HuH-7 (cell line): ENCODE measurements at regions not wholly inside any gene's neighbourhood (a gene's known extent, or its start where the extent isn't known, plus 50 kb on each side); places are given as distances from the start of the nearest gene placed in this dataset.
"Not testable (repeated sequence)": the region's sequence is repeated elsewhere in the genome, so short reads cannot be mapped to it uniquely, and the experiment has no call there.

ENCODE experiments used
- DNase-seq: peaks from one replicate; pipeline ENCODE4 v3.0.0; 2011; ENCODE audit warnings: low spot score

- DNase-seq: no peak
Observed at GRCh38 chr7:89401099-89401498, 605.6 kb upstream of the TEX47 start.

- no peak for DNase-seq
Observed at GRCh38 chr7:89401690-89402089, 606.2 kb upstream of the TEX47 start.

GRCh38 chr7:89451911-89452310 lies 656.4 kb upstream of the TEX47 start:
- no peak for DNase-seq

GRCh38 chr7:89456556-89456955 lies 661.0 kb upstream of the TEX47 start:
- DNase-seq: no peak

GRCh38 chr7:89458114-89458513 lies 662.6 kb upstream of the TEX47 start:
- no peak for DNase-seq

- DNase-seq: no peak
Observed at GRCh38 chr7:89474456-89474855, 678.9 kb upstream of the TEX47 start.

- DNase-seq: no peak
Observed at GRCh38 chr7:89477991-89478390, 676.3 kb upstream of the STEAP1 start.

- DNase-seq: no peak
Observed at GRCh38 chr7:89495704-89496103, 658.6 kb upstream of the STEAP1 start.

- DNase-seq: no peak
Observed at GRCh38 chr7:89500084-89500483, 654.2 kb upstream of the STEAP1 start.

- DNase-seq: no peak
Observed at GRCh38 chr7:89503281-89503680, 651.0 kb upstream of the STEAP1 start.

GRCh38 chr7:89507034-89507433 lies 647.2 kb upstream of the STEAP1 start:
- no peak for DNase-seq

GRCh38 chr7:89511900-89512299 lies 642.4 kb upstream of the STEAP1 start:
- DNase-seq: no peak

GRCh38 chr7:89514970-89515369 lies 639.3 kb upstream of the STEAP1 start:
- DNase-seq: no peak

- no peak for DNase-seq
Observed at GRCh38 chr7:89517815-89518214, 636.5 kb upstream of the STEAP1 start.

- DNase-seq: no peak
Observed at GRCh38 chr7:89549768-89550167, 604.5 kb upstream of the STEAP1 start.

GRCh38 chr7:89554209-89554608 lies 600.1 kb upstream of the STEAP1 start:
- no peak for DNase-seq

GRCh38 chr7:89559596-89559995 lies 594.7 kb upstream of the STEAP1 start:
- no peak for DNase-seq

GRCh38 chr7:89563597-89563996 lies 590.7 kb upstream of the STEAP1 start:
- DNase-seq: no peak

- no peak for DNase-seq
Observed at GRCh38 chr7:89584896-89585295, 569.4 kb upstream of the STEAP1 start.

GRCh38 chr7:89593125-89593524 lies 561.1 kb upstream of the STEAP1 start:
- DNase-seq: no peak

- no peak for DNase-seq
Observed at GRCh38 chr7:89602984-89603383, 551.3 kb upstream of the STEAP1 start.

- no peak for DNase-seq
Observed at GRCh38 chr7:89605362-89605761, 548.9 kb upstream of the STEAP1 start.

GRCh38 chr7:89606511-89606910 lies 547.8 kb upstream of the STEAP1 start:
- DNase-seq: no peak

- no peak for DNase-seq
Observed at GRCh38 chr7:89607792-89608191, 546.5 kb upstream of the STEAP1 start.

- DNase-seq: not testable (repeated sequence)
Observed at GRCh38 chr7:89616829-89617228, 537.4 kb upstream of the STEAP1 start.
